ENCODE measurements at regions not wholly inside any gene's neighbourhood (a gene's known extent, or its start where the extent isn't known, plus 50 kb on each side); places are given as distances from the start of the nearest gene placed in this dataset.

GRCh38 chr12:4012977-4013968 lies 140.1 kb upstream of the PARP11 start:
- no peak for DNase-seq

GRCh38 chr12:4012073-4012472 lies 138.9 kb upstream of the PARP11 start:
- no peak for DNase-seq

GRCh38 chr12:4011597-4011996 lies 138.4 kb upstream of the PARP11 start:
- no peak for DNase-seq

- no peak for DNase-seq
These were observed 136.9 kb upstream of the PARP11 start for GRCh38 chr12:4009979-4010704.

- DNase-seq: no peak
These were observed 133.5 kb upstream of the PARP11 start for GRCh38 chr12:4006743-4007142.

GRCh38 chr12:4005851-4006430 lies 132.7 kb upstream of the PARP11 start:
- DNase-seq: no peak

- DNase-seq: no peak
These were observed 130.4 kb upstream of the PARP11 start for GRCh38 chr12:4003576-4003975.

- no peak for DNase-seq
These were observed 129.4 kb upstream of the PARP11 start for GRCh38 chr12:4002601-4003000.

- DNase-seq: no peak
These were observed 128.6 kb upstream of the PARP11 start for GRCh38 chr12:4001841-4002240.

GRCh38 chr12:4001031-4001430 lies 127.8 kb upstream of the PARP11 start:
- no peak for DNase-seq

GRCh38 chr12:3999904-4000303 lies 126.7 kb upstream of the PARP11 start:
- DNase-seq: no peak

GRCh38 chr12:3998968-3999792 lies 126.0 kb upstream of the PARP11 start:
- no peak for DNase-seq

- DNase-seq: no peak
These were observed 125.2 kb upstream of the PARP11 start for GRCh38 chr12:3998397-3998796.

- DNase-seq: no peak
These were observed 123.1 kb upstream of the PARP11 start for GRCh38 chr12:3996322-3996721.

- DNase-seq: no peak
These were observed 122.1 kb upstream of the PARP11 start for GRCh38 chr12:3995306-3995705.

GRCh38 chr12:3994500-3994899 lies 121.3 kb upstream of the PARP11 start:
- DNase-seq: no peak

GRCh38 chr12:3992945-3993344 lies 119.7 kb upstream of the PARP11 start:
- DNase-seq: no peak

- DNase-seq: no peak
These were observed 118.8 kb upstream of the PARP11 start for GRCh38 chr12:3991798-3992580.

- no peak for DNase-seq
These were observed 117.5 kb upstream of the PARP11 start for GRCh38 chr12:3990501-3991280.

- no peak for DNase-seq
These were observed 116.0 kb upstream of the PARP11 start for GRCh38 chr12:3989218-3989550.

- peak; percentile 37 for DNase-seq
These were observed 115.5 kb upstream of the PARP11 start for GRCh38 chr12:3988519-3989217.
